Stromal cell of bone marrow (primary cell): ENCODE measurements at regions not wholly inside any gene's neighbourhood (a gene's known extent, or its start where the extent isn't known, plus 50 kb on each side); places are given as distances from the start of the nearest gene placed in this dataset.

ENCODE experiments used
- DNase-seq: peaks from one replicate; pipeline ENCODE4 v3.0.0-alpha.2; 2012; ENCODE audit warnings: low read depth

DNA sequence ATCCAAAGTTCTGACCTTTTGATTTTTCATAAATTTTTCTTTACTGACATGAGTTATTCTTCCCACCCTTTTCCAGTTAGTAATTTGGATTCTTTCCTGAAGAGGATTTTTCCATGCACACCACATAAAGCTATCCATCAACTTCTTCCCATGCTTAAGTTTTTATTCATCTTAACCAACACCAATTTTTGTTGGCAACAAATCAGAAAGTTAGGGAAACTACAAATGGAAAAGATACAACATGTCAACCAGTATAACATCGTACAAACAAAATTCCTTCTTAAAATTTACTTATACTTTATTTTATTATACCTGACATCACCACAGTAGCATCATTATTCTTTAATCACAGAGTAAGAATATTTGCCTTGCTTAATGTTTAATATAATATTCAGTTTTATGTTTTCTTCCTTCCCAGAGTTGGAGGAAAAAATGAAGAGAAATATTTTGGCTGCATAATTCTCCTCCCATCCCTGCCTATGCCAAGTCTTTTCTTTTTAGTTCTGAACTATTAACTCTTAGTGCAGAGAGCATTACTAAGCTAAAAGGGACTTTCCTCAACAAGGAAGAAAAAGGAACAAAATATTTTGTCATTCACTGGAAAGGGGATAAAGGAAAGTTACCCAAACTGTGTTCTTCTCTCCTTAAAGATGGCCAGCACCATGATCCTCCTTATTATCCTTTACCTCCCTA lies 67.5 kb upstream of the MEOX2 start:
- DNase-seq, result peak; percentile 73

GRCh38 chr7:15752377-15752776 lies 65.9 kb upstream of the MEOX2 start:
- DNase-seq, result no peak

DNA sequence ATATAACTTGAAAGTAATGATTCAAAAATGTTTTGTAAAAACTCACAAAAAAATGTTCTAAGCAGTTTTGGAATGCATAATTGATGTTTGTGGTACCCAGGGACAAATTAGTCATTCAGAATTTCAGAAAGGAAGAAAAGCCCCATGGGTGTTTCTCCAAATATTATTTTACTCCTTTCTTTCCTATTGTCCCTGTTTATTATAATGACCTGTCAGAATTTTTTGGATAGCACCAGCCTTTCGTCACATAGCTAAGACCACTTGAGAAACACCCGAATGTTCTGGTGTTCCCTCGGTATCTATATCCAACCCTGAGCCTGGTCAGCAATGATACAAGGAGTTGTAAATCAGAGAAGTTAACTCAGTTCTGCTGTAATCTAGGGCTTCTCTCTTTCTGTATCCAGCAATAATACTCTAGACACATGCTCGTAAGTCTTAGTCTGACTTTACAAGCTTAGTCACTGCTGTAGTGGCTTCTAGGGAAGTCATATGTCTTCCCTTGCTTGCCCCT lies 64.8 kb upstream of the MEOX2 start:
- peak; percentile 82 for DNase-seq

GRCh38 chr7:15750727-15751126 lies 64.2 kb upstream of the MEOX2 start:
- no peak for DNase-seq

DNA sequence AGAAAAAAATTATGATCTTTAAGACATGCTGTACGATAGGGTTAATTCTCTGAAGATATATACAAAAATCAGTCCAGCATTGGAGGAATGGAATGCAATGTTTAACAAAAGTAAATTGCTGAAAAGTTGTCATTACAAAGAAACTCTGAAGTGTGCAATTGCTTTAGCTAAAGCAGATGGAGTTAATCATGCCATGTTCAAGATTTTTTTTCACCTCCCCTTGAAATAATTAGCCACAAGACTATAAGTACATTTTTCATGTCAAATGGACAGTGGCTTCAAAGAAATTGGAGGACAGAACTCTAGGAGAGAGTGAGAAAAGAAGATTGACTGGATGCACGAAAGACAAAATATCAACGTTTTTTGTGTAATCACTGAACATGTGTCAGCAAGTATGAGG lies 63.1 kb upstream of the MEOX2 start:
- no peak for DNase-seq

DNA sequence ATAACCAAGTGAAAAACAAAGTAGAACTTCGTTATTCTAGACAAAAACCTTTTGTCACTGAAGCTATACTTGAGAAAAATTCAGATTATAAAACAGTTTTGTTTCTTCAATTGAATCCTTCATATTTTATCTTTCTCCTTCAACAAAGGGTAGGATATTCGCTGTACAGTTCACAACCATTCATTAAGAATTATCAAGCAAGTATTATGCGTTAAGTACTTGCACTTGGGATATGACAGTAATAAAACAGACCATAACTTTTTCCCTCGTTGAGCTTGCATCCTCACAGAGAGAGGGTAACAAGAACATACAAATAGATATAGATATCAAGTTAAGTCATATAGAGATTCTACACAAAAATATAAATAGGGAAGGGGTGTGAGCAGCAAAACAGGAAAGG lies 61.2 kb upstream of the MEOX2 start:
- DNase-seq, result no peak

GRCh38 chr7:15747301-15747700 lies 60.8 kb upstream of the MEOX2 start:
- no peak for DNase-seq

DNA sequence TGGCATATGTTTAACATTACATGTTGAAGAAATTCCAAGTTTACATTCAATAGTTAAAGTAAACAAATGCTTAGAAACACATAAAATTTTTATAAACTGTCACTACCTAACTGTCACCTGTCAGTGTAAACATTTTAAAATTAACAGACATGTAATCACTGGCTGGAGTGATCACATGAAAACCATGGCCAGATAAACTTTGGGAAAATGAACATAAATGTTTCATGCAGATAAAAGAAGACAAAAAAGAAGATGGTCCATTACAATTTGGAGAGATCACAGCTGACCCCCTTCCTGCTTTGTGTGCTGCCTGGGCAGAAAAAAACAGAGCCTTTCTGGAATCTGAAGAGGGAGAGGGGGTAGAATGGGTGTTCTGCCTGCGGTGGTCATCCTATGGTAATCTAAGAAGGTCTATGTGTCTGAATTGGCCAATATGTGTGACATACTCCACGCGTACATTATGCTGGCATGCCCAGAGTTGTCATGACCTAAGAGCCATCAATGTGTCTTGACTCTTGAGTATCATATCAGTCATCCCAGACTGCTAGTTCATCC lies 57.5 kb upstream of the MEOX2 start:
- DNase-seq, result no peak

GRCh38 chr7:15737601-15738000 lies 51.1 kb upstream of the MEOX2 start:
- no peak for DNase-seq
